Astrocyte (in vitro differentiated cells and primary cell): ENCODE measurements at regions not wholly inside any gene's neighbourhood (a gene's known extent, or its start where the extent isn't known, plus 50 kb on each side); places are given as distances from the start of the nearest gene placed in this dataset.
A peak's percentile ranks its signal among the peaks of the same experiment; 100 is the strongest.

Experiments
- DNase-seq: peaks from one replicate; pipeline ENCODE4 v3.0.0-alpha.2; 2010; ENCODE audit warnings: low read depth
- FAIRE-seq: peaks from 2 replicates; lab custom pipeline; 2011; peaks lifted over from hg19 to GRCh38; lab: Jason Lieb, UNC
- H2AFZ ChIP-seq: 2 replicates; pipeline ENCODE4 v1.6.0; 2012; ENCODE audit warnings: low read depth, low read length, inconsistent platforms
- H3K27ac ChIP-seq: 2 replicates; pipeline ENCODE4 v1.5.1; 2011; ENCODE audit warnings: low read depth, low read length, inconsistent platforms
- H3K27me3 ChIP-seq: 2 replicates; pipeline ENCODE4 v1.6.0; 2011; ENCODE audit warnings: low read length, inconsistent platforms; ENCODE audit not compliant: insufficient read depth
- H3K36me3 ChIP-seq: 2 replicates; pipeline ENCODE4 v1.5.1; 2011; ENCODE audit warnings: low read length, inconsistent platforms; ENCODE audit not compliant: insufficient read depth
- H3K4me1 ChIP-seq: 2 replicates; pipeline ENCODE4 v1.5.1; 2011; ENCODE audit warnings: low read length, inconsistent platforms; ENCODE audit not compliant: insufficient read depth
- H3K4me2 ChIP-seq: 2 replicates; pipeline ENCODE4 v1.6.0; 2012; ENCODE audit warnings: low read length, inconsistent platforms
- H3K4me3 ChIP-seq: 2 replicates; pipeline ENCODE4 v1.5.1; 2011; ENCODE audit warnings: low read depth, mild to moderate bottlenecking, low read length, inconsistent platforms; ENCODE audit not compliant: insufficient read depth
- H3K79me2 ChIP-seq: 2 replicates; pipeline ENCODE4 v1.6.0; 2012; ENCODE audit warnings: mild to moderate bottlenecking, low read length, inconsistent platforms; ENCODE audit not compliant: insufficient read depth
- H3K9ac ChIP-seq: 2 replicates; pipeline ENCODE4 v1.6.0; 2012; ENCODE audit warnings: mild to moderate bottlenecking, low read length, inconsistent platforms
- H3K9me3 ChIP-seq: 2 replicates; pipeline ENCODE4 v1.5.1; 2012; ENCODE audit warnings: low read depth, mild to moderate bottlenecking, low read length, inconsistent platforms; ENCODE audit not compliant: insufficient read depth
- H4K20me1 ChIP-seq: 2 replicates; pipeline ENCODE4 v1.6.0; 2012; ENCODE audit warnings: low read length, inconsistent platforms; ENCODE audit not compliant: insufficient read depth
- H3K27ac Mint-ChIP-seq: one replicate; pipeline ENCODE4 v1.8.0; 2021; ENCODE audit warnings: mild to moderate bottlenecking, mixed read lengths; ENCODE audit not compliant: unreplicated experiment
- H3K27me3 Mint-ChIP-seq: one replicate; pipeline ENCODE4 v1.8.0; 2021; ENCODE audit warnings: low read depth, mixed read lengths; ENCODE audit not compliant: unreplicated experiment
- H3K36me3 Mint-ChIP-seq: one replicate; pipeline ENCODE4 v1.8.0; 2021; ENCODE audit warnings: low read depth, mixed read lengths; ENCODE audit not compliant: unreplicated experiment
- H3K4me1 Mint-ChIP-seq: one replicate; pipeline ENCODE4 v1.8.0; 2021; ENCODE audit warnings: low read depth, mixed read lengths; ENCODE audit not compliant: unreplicated experiment
- H3K4me3 Mint-ChIP-seq: one replicate; pipeline ENCODE4 v1.8.0; 2021; ENCODE audit warnings: mild to moderate bottlenecking, moderate library complexity, mixed read lengths; ENCODE audit not compliant: unreplicated experiment
- H3K9me3 Mint-ChIP-seq: one replicate; pipeline ENCODE4 v1.8.0; 2021; ENCODE audit warnings: mild to moderate bottlenecking, mixed read lengths; ENCODE audit not compliant: unreplicated experiment
- EZH2 ChIP-seq: IDR thresholded peaks from 2 replicates; pipeline ENCODE4 v1.6.1; 2012; ENCODE audit warnings: mild to moderate bottlenecking, low read length, inconsistent platforms; ENCODE audit not compliant: insufficient read depth
- TF ChIP-seq, protein P1 (sequence below): IDR thresholded peaks from 2 replicates; pipeline ENCODE4 v1.5.1; 2011; ENCODE audit warnings: low read depth, mild to moderate bottlenecking, inconsistent platforms, low read length, moderate library complexity; ENCODE audit not compliant: insufficient read depth

GRCh38 chr6:119676961-119677360 is 327.4 kb upstream of the MAN1A1 start:
- H3K79me2 ChIP-seq: no peaks in the 10 kb centered on the region
- H3K9me3 ChIP-seq: no peaks in the 10 kb centered on the region
- no peak overlapping the region for H3K4me3 ChIP-seq
- no peak overlapping the region for H3K27ac Mint-ChIP-seq
- H3K4me2 ChIP-seq: no peak overlapping the region
- H3K27ac ChIP-seq: no peak overlapping the region
- no peaks in the 10 kb centered on the region for H3K4me1 ChIP-seq
- FAIRE-seq (no peak), DNase-seq (peak; percentile 12)
- H4K20me1 ChIP-seq: no peaks in the 10 kb centered on the region
- no peak overlapping the region for H2AFZ ChIP-seq
- no peaks in the 10 kb centered on the region for H3K27me3 ChIP-seq
- peaks cover 7% of the 10 kb centered on the region for H3K4me1 Mint-ChIP-seq
- H3K9me3 Mint-ChIP-seq: no peaks in the 10 kb centered on the region
- no peak for TF ChIP-seq EZH2
- TF ChIP-seq, protein P1, sequence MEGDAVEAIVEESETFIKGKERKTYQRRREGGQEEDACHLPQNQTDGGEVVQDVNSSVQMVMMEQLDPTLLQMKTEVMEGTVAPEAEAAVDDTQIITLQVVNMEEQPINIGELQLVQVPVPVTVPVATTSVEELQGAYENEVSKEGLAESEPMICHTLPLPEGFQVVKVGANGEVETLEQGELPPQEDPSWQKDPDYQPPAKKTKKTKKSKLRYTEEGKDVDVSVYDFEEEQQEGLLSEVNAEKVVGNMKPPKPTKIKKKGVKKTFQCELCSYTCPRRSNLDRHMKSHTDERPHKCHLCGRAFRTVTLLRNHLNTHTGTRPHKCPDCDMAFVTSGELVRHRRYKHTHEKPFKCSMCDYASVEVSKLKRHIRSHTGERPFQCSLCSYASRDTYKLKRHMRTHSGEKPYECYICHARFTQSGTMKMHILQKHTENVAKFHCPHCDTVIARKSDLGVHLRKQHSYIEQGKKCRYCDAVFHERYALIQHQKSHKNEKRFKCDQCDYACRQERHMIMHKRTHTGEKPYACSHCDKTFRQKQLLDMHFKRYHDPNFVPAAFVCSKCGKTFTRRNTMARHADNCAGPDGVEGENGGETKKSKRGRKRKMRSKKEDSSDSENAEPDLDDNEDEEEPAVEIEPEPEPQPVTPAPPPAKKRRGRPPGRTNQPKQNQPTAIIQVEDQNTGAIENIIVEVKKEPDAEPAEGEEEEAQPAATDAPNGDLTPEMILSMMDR: no peak
- H3K36me3 ChIP-seq: no peaks in the 10 kb centered on the region
- peaks cover 2% of the 10 kb centered on the region for H3K27me3 Mint-ChIP-seq
- no peak overlapping the region for H3K4me3 Mint-ChIP-seq
- H3K36me3 Mint-ChIP-seq: no peaks in the 10 kb centered on the region
- H3K9ac ChIP-seq: no peak overlapping the region

- Mint-ChIP-seq H3K9me3 (no peaks in the 10 kb centered on the region), H3K4me1 (peaks cover 7% of the 10 kb centered on the region), H3K4me3 (no peak overlapping the region), H3K27me3 (peaks cover 2% of the 10 kb centered on the region), H3K36me3 (no peaks in the 10 kb centered on the region), H3K27ac (no peak overlapping the region)
- Histone ChIP-seq H3K36me3 (no peaks in the 10 kb centered on the region), H3K4me1 (no peaks in the 10 kb centered on the region), H3K9me3 (no peaks in the 10 kb centered on the region), H4K20me1 (no peaks in the 10 kb centered on the region), H3K27me3 (no peaks in the 10 kb centered on the region), H3K9ac (no peak overlapping the region), H3K4me3 (no peak overlapping the region), H3K4me2 (no peak overlapping the region), H3K79me2 (no peaks in the 10 kb centered on the region), H3K27ac (no peak overlapping the region), H2AFZ (no peak overlapping the region)
- FAIRE-seq: peak; percentile 20
- no peak for TF ChIP-seq EZH2
- TF ChIP-seq, protein P1: no peak
- no peak for DNase-seq
These were observed 326.7 kb upstream of the MAN1A1 start for GRCh38 chr6:119676230-119676629.

GRCh38 chr6:119673741-119674140 is 324.2 kb upstream of the MAN1A1 start:
- peaks cover 7% of the 10 kb centered on the region for H3K4me1 Mint-ChIP-seq
- Histone ChIP-seq H3K36me3 (no peaks in the 10 kb centered on the region), H4K20me1 (no peaks in the 10 kb centered on the region), H2AFZ (no peak overlapping the region), H3K27ac (no peak overlapping the region), H3K9me3 (no peaks in the 10 kb centered on the region), H3K4me2 (no peak overlapping the region), H3K4me3 (no peak overlapping the region), H3K9ac (no peak overlapping the region), H3K4me1 (no peaks in the 10 kb centered on the region), H3K79me2 (no peaks in the 10 kb centered on the region), H3K27me3 (no peaks in the 10 kb centered on the region)
- H3K27me3 Mint-ChIP-seq: peaks cover 2% of the 10 kb centered on the region
- no peak overlapping the region for H3K27ac Mint-ChIP-seq
- no peak overlapping the region for H3K4me3 Mint-ChIP-seq
- DNase-seq: no peak
- H3K9me3 Mint-ChIP-seq: no peaks in the 10 kb centered on the region
- H3K36me3 Mint-ChIP-seq: no peaks in the 10 kb centered on the region
- no peak for FAIRE-seq
- TF ChIP-seq, protein P1: no peak
- no peak for TF ChIP-seq EZH2
